Activated CD4-positive, alpha-beta T cell treated with anti-CD3 and anti-CD28 coated beads, Interleukin-2, amount 50 U/mL, for 4 hours (primary cell): ENCODE measurements at regions not wholly inside any gene's neighbourhood (a gene's known extent, or its start where the extent isn't known, plus 50 kb on each side); places are given as distances from the start of the nearest gene placed in this dataset.

Experiments
- DNase-seq, 2 experiments: peaks; one replicate each; pipeline ENCODE4 v3.0.0-alpha.2; 2020

GRCh38 chr22:48517039-48518030 lies 1310.3 kb downstream of the BRD1 start:
- DNase-seq, result no peak

GRCh38 chr22:48516571-48516970 lies 1311.1 kb downstream of the BRD1 start:
- DNase-seq, result no peak

GRCh38 chr22:48515571-48516200 lies 1312.0 kb downstream of the BRD1 start:
- no peak for DNase-seq

GRCh38 chr22:48513929-48514328 lies 1313.7 kb downstream of the BRD1 start:
- DNase-seq, result no peak

GRCh38 chr22:48513446-48513845 lies 1314.2 kb downstream of the BRD1 start:
- no peak for DNase-seq

- DNase-seq, result no peak
Observed at GRCh38 chr22:48511781-48512327, 1315.8 kb downstream of the BRD1 start.

GRCh38 chr22:48511211-48511610 lies 1316.5 kb downstream of the BRD1 start:
- no peak for DNase-seq

- DNase-seq, result no peak
Observed at GRCh38 chr22:48510599-48510998, 1317.1 kb downstream of the BRD1 start.

GRCh38 chr22:48507595-48508350 lies 1319.9 kb downstream of the BRD1 start:
- DNase-seq, result no peak

GRCh38 chr22:48507171-48507570 lies 1320.5 kb downstream of the BRD1 start:
- DNase-seq, result no peak

GRCh38 chr22:48506506-48507145 lies 1321.0 kb downstream of the BRD1 start:
- no peak for DNase-seq

- no peak for DNase-seq
Observed at GRCh38 chr22:48505891-48506290, 1321.8 kb downstream of the BRD1 start.

- no peak for DNase-seq
Observed at GRCh38 chr22:48504519-48505140, 1323.0 kb downstream of the BRD1 start.

- DNase-seq, result no peak
Observed at GRCh38 chr22:48503876-48504275, 1323.8 kb downstream of the BRD1 start.

GRCh38 chr22:48503035-48503625 lies 1324.5 kb downstream of the BRD1 start:
- DNase-seq, result no peak

GRCh38 chr22:48501231-48501750 lies 1326.4 kb downstream of the BRD1 start:
- DNase-seq, result no peak

GRCh38 chr22:48500471-48501230 lies 1327.0 kb downstream of the BRD1 start:
- DNase-seq, result no peak

GRCh38 chr22:48499456-48500425 lies 1327.9 kb downstream of the BRD1 start:
- DNase-seq, result no peak
